Panc1 (cell line): ENCODE measurements at regions not wholly inside any gene's neighbourhood (a gene's known extent, or its start where the extent isn't known, plus 50 kb on each side); places are given as distances from the start of the nearest gene placed in this dataset.

Experiments used
- SIN3A ChIP-seq: IDR thresholded peaks from 2 replicates; pipeline ENCODE4 v1.6.1; 2012; ENCODE audit warnings: low read depth, mild to moderate bottlenecking, low read length, moderate library complexity, borderline replicate concordance; ENCODE audit not compliant: insufficient read depth
- TCF7L2 ChIP-seq: IDR thresholded peaks from 2 replicates; pipeline ENCODE4 v1.6.1; 2011; ENCODE audit warnings: mild to moderate bottlenecking, low read depth, low read length, inconsistent platforms
- TF ChIP-seq, protein P1 (sequence below): fragments of 450-650 bp; IDR thresholded peaks from 2 replicates; pipeline ENCODE4 v1.5.1; 2017; ENCODE audit warnings: mild to moderate bottlenecking
- TF ChIP-seq, protein P2 (sequence below), 2 experiments: IDR thresholded peaks; 2 replicates each; pipeline ENCODE4 v1.6.1; 2011 to 2012; ENCODE audit warnings: low read depth in 2 of 2, control low read depth in 1 of 2, low read length in 1 of 2, mild to moderate bottlenecking in 1 of 2, moderate library complexity in 1 of 2; ENCODE audit not compliant: insufficient read depth in 1 of 2

DNA sequence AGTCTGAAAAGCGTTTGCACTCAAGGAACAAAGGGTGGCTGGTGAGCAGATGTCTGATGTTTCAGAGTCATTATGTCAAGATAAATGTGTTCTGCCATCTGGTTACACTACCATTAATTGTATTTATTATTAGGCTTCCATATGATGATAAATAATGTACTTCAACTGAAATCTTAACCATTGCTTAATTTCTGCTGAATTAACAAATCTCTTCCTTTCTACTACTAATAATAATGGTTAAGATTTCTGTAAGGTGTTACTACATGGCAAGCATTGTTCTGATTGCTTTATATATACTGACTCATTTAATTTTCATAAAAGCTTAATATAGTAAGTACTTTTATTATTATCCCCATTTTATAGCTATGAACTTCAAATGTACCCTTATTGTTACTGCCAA, 68.4 kb upstream of the GALNT15 start:
- TF ChIP-seq, protein P1, sequence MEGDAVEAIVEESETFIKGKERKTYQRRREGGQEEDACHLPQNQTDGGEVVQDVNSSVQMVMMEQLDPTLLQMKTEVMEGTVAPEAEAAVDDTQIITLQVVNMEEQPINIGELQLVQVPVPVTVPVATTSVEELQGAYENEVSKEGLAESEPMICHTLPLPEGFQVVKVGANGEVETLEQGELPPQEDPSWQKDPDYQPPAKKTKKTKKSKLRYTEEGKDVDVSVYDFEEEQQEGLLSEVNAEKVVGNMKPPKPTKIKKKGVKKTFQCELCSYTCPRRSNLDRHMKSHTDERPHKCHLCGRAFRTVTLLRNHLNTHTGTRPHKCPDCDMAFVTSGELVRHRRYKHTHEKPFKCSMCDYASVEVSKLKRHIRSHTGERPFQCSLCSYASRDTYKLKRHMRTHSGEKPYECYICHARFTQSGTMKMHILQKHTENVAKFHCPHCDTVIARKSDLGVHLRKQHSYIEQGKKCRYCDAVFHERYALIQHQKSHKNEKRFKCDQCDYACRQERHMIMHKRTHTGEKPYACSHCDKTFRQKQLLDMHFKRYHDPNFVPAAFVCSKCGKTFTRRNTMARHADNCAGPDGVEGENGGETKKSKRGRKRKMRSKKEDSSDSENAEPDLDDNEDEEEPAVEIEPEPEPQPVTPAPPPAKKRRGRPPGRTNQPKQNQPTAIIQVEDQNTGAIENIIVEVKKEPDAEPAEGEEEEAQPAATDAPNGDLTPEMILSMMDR = no peak
- TF ChIP-seq, protein P2, sequence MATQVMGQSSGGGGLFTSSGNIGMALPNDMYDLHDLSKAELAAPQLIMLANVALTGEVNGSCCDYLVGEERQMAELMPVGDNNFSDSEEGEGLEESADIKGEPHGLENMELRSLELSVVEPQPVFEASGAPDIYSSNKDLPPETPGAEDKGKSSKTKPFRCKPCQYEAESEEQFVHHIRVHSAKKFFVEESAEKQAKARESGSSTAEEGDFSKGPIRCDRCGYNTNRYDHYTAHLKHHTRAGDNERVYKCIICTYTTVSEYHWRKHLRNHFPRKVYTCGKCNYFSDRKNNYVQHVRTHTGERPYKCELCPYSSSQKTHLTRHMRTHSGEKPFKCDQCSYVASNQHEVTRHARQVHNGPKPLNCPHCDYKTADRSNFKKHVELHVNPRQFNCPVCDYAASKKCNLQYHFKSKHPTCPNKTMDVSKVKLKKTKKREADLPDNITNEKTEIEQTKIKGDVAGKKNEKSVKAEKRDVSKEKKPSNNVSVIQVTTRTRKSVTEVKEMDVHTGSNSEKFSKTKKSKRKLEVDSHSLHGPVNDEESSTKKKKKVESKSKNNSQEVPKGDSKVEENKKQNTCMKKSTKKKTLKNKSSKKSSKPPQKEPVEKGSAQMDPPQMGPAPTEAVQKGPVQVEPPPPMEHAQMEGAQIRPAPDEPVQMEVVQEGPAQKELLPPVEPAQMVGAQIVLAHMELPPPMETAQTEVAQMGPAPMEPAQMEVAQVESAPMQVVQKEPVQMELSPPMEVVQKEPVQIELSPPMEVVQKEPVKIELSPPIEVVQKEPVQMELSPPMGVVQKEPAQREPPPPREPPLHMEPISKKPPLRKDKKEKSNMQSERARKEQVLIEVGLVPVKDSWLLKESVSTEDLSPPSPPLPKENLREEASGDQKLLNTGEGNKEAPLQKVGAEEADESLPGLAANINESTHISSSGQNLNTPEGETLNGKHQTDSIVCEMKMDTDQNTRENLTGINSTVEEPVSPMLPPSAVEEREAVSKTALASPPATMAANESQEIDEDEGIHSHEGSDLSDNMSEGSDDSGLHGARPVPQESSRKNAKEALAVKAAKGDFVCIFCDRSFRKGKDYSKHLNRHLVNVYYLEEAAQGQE (IDR thresholded peaks at IDR 0.05; ENCODE audit: insufficient read depth in 1 of 2, low read depth in 2 of 2, low read length in 1 of 2) = no peak
- TF ChIP-seq SIN3A = no peak
- no peak for TF ChIP-seq TCF7L2
